ENCODE measurements at regions not wholly inside any gene's neighbourhood (a gene's known extent, or its start where the extent isn't known, plus 50 kb on each side); places are given as distances from the start of the nearest gene placed in this dataset.

- H3K27me3 ChIP-seq (replicated peaks; ENCODE audit: insufficient read depth, low read depth, low read length, poor library complexity), result no peaks in the 10 kb centered on the region
- H3K4me3 ChIP-seq (ENCODE audit: low read depth, low read length, poor library complexity, severe bottlenecking), result no peak overlapping the region
- H3K36me3 ChIP-seq (ENCODE audit: insufficient read depth, low read length, poor library complexity, severe bottlenecking), result no peaks in the 10 kb centered on the region
- no TSS peak for BruUV-seq (replicated peaks)
- CTCF ChIA-PET, result no interaction called here
- H3K9me3 ChIP-seq (ENCODE audit: low read depth, low read length, poor library complexity, severe bottlenecking), result no peaks in the 10 kb centered on the region
- TF ChIP-seq, protein P1, sequence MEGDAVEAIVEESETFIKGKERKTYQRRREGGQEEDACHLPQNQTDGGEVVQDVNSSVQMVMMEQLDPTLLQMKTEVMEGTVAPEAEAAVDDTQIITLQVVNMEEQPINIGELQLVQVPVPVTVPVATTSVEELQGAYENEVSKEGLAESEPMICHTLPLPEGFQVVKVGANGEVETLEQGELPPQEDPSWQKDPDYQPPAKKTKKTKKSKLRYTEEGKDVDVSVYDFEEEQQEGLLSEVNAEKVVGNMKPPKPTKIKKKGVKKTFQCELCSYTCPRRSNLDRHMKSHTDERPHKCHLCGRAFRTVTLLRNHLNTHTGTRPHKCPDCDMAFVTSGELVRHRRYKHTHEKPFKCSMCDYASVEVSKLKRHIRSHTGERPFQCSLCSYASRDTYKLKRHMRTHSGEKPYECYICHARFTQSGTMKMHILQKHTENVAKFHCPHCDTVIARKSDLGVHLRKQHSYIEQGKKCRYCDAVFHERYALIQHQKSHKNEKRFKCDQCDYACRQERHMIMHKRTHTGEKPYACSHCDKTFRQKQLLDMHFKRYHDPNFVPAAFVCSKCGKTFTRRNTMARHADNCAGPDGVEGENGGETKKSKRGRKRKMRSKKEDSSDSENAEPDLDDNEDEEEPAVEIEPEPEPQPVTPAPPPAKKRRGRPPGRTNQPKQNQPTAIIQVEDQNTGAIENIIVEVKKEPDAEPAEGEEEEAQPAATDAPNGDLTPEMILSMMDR (conservative IDR thresholded peaks at IDR 0.05; ENCODE audit: low read depth, low read length), result no peak
- no peak for TF ChIP-seq EZH2 (IDR thresholded peaks at IDR 0.05; ENCODE audit: borderline replicate concordance, low read depth, low read length, poor library complexity, severe bottlenecking)
- intact Hi-C loops (cut with micrococcal nuclease; ENCODE audit: unreplicated experiment), result no loop called here
- no peak overlapping the region for H3K27ac ChIP-seq (ENCODE audit: low read depth, low read length, poor library complexity, severe bottlenecking)
- H3K4me1 ChIP-seq (ENCODE audit: insufficient read depth, low read length, poor library complexity, severe bottlenecking), result no peaks in the 10 kb centered on the region
- POLR2A ChIA-PET (ENCODE audit: low non-redundant PET), result no interaction called here
- DNase-seq (ENCODE audit: low spot score), result no peak
Measured at GRCh38 chr7:118452128-118452527, 227.6 kb downstream of the ANKRD7 start.

DNA sequence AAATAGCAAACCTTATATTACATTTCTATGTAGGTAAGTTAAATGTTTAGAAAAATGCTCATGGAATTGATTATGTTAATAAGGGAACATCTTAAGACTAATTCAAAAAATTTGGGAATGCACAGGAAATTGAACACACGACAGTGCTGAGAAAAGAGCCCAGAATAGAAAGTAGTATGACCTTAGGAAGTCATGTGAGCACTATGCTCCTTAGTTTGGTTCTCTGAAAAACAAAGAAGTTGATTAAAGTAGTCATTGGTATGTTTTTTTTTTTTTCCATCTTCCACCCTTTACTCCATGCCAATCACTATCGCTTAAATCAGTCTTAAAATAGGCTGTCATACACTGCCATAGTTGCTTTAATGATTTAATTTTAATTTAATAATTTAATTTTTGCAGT, 242.9 kb downstream of the ANKRD7 start:
- intact Hi-C loops (cut with micrococcal nuclease; ENCODE audit: unreplicated experiment), result no loop called here
- DNase-seq (ENCODE audit: low spot score), result no peak
- no peaks in the 10 kb centered on the region for H3K27me3 ChIP-seq (replicated peaks; ENCODE audit: insufficient read depth, low read depth, low read length, poor library complexity)
- TF ChIP-seq, protein P1 (conservative IDR thresholded peaks at IDR 0.05; ENCODE audit: low read depth, low read length), result no peak
- TF ChIP-seq EZH2 (IDR thresholded peaks at IDR 0.05; ENCODE audit: borderline replicate concordance, low read depth, low read length, poor library complexity, severe bottlenecking), result no peak
- H3K4me3 ChIP-seq (ENCODE audit: low read depth, low read length, poor library complexity, severe bottlenecking), result no peak overlapping the region
- BruUV-seq (replicated peaks), result no TSS peak
- ChIA-PET POLR2A (ENCODE audit: low non-redundant PET) (no interaction called here), CTCF (no interaction called here)
- no peak overlapping the region for H3K27ac ChIP-seq (ENCODE audit: low read depth, low read length, poor library complexity, severe bottlenecking)
- H3K9me3 ChIP-seq (ENCODE audit: low read depth, low read length, poor library complexity, severe bottlenecking), result no peaks in the 10 kb centered on the region
- H3K36me3 ChIP-seq (ENCODE audit: insufficient read depth, low read length, poor library complexity, severe bottlenecking), result no peaks in the 10 kb centered on the region
- no peaks in the 10 kb centered on the region for H3K4me1 ChIP-seq (ENCODE audit: insufficient read depth, low read length, poor library complexity, severe bottlenecking)

DNA sequence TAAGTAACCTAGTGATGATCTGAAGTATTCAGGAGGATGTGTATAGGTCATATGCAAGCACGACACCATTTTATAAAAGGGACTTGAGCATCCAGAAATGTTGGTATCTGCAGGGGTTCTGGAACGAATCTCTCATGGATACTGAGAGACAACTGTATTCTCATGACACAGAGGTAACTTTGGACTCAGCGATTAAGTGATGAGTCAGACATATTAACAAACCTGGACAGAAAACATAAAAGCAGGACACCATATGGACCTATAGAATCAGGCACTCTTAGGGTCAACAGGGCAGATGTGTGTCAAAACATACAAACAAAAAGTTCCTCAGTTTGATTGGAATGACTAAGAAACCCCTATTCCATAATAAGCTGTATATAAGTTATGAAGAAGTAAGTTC, 248.1 kb downstream of the ANKRD7 start:
- no peaks in the 10 kb centered on the region for H3K4me1 ChIP-seq (ENCODE audit: insufficient read depth, low read length, poor library complexity, severe bottlenecking)
- BruUV-seq (replicated peaks), result no TSS peak
- no peaks in the 10 kb centered on the region for H3K9me3 ChIP-seq (ENCODE audit: low read depth, low read length, poor library complexity, severe bottlenecking)
- no peak for TF ChIP-seq EZH2 (IDR thresholded peaks at IDR 0.05; ENCODE audit: borderline replicate concordance, low read depth, low read length, poor library complexity, severe bottlenecking)
- TF ChIP-seq, protein P1 (conservative IDR thresholded peaks at IDR 0.05; ENCODE audit: low read depth, low read length), result no peak
- no peaks in the 10 kb centered on the region for H3K27me3 ChIP-seq (replicated peaks; ENCODE audit: insufficient read depth, low read depth, low read length, poor library complexity)
- CTCF ChIA-PET, result no interaction called here
- POLR2A ChIA-PET (ENCODE audit: low non-redundant PET), result no interaction called here
- intact Hi-C loops (cut with micrococcal nuclease; ENCODE audit: unreplicated experiment), result no loop called here
- no peaks in the 10 kb centered on the region for H3K36me3 ChIP-seq (ENCODE audit: insufficient read depth, low read length, poor library complexity, severe bottlenecking)
- H3K27ac ChIP-seq (ENCODE audit: low read depth, low read length, poor library complexity, severe bottlenecking), result no peak overlapping the region
- DNase-seq (ENCODE audit: low spot score), result no peak
- H3K4me3 ChIP-seq (ENCODE audit: low read depth, low read length, poor library complexity, severe bottlenecking), result no peak overlapping the region

Measured in A673 (cell line).